Osteoblast (primary cell): ENCODE measurements at regions not wholly inside any gene's neighbourhood (a gene's known extent, or its start where the extent isn't known, plus 50 kb on each side); places are given as distances from the start of the nearest gene placed in this dataset.

Experiments
- DNase-seq: peaks from one replicate; pipeline ENCODE4 v3.0.0; 2011; ENCODE audit warnings: low spot score, mixed read lengths; ENCODE audit not compliant: insufficient read length; ENCODE audit errors: missing footprints
- H2AFZ ChIP-seq: 2 replicates; pipeline ENCODE4 v1.6.0; 2011; ENCODE audit warnings: mild to moderate bottlenecking, low read length
- H3K27ac ChIP-seq: 2 replicates; pipeline ENCODE4 v1.5.1; 2011; ENCODE audit warnings: mild to moderate bottlenecking, low read depth, low read length, moderate library complexity
- H3K27me3 ChIP-seq: 2 replicates; pipeline ENCODE4 v1.6.0; 2012; ENCODE audit warnings: mild to moderate bottlenecking, control low read depth, inconsistent platforms, low read length, moderate library complexity; ENCODE audit not compliant: insufficient read depth
- H3K36me3 ChIP-seq: 2 replicates; pipeline ENCODE4 v1.5.1; 2011; ENCODE audit warnings: mild to moderate bottlenecking, low read length, control low read depth, moderate library complexity; ENCODE audit not compliant: insufficient read depth
- H3K4me1 ChIP-seq: 2 replicates; pipeline ENCODE4 v1.5.1; 2011; ENCODE audit warnings: mild to moderate bottlenecking, low read length, control low read depth, moderate library complexity; ENCODE audit not compliant: insufficient read depth
- H3K4me2 ChIP-seq: 2 replicates; pipeline ENCODE4 v1.6.0; 2011; ENCODE audit warnings: mild to moderate bottlenecking, low read length; ENCODE audit not compliant: insufficient read depth
- H3K4me3 ChIP-seq: fragments of 200-600 bp; sonication (generic); 3 replicates; pipeline ENCODE4 v1.5.1; 2012; ENCODE audit warnings: mild to moderate bottlenecking, low read length, inconsistent platforms; ENCODE audit not compliant: insufficient read depth
- H3K79me2 ChIP-seq: 2 replicates; pipeline ENCODE4 v1.6.0; 2012; ENCODE audit warnings: mild to moderate bottlenecking, low read length, control low read depth, inconsistent platforms; ENCODE audit not compliant: insufficient read depth
- H3K9me3 ChIP-seq: 2 replicates; pipeline ENCODE4 v1.5.1; 2011; ENCODE audit warnings: low read depth, low read length, control low read depth
- H4K20me1 ChIP-seq: 2 replicates; pipeline ENCODE4 v1.6.0; 2012; ENCODE audit warnings: mild to moderate bottlenecking, low read length, control low read depth; ENCODE audit not compliant: insufficient read depth
- CTCF ChIP-seq: IDR thresholded peaks from 2 replicates; pipeline ENCODE4 v1.5.1; 2011; ENCODE audit warnings: mild to moderate bottlenecking, low read depth, low read length, moderate library complexity; ENCODE audit errors: extremely low read depth

DNA sequence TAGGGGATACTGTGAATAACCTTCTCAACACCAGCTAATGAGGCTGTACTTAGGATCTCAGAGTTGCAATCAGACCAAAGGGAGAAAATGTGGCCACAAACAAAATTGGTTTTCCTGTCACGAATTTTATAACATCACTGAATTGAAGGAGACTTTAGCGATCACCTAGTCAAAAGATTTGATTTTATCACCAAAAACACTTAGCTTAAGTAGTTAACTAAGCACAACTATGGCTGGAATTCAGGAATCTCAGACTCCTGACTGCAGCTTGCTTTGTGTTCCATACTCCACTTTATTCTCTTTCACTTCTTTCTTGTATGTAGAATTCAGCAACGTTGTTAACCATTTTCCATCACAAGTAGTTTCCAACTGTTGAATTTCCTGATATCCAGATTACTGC, 152.0 kb downstream of the SLC16A9 start:
- no peak overlapping the region for H3K4me2 ChIP-seq
- no peaks in the 10 kb centered on the region for H3K79me2 ChIP-seq
- no peak overlapping the region for H3K27ac ChIP-seq
- H2AFZ ChIP-seq, result no peak overlapping the region
- no peaks in the 10 kb centered on the region for H3K27me3 ChIP-seq
- no peaks in the 10 kb centered on the region for H3K9me3 ChIP-seq
- peak; percentile 25 for DNase-seq
- H3K4me3 ChIP-seq, result no peak overlapping the region
- peaks cover 3% of the 10 kb centered on the region for H3K4me1 ChIP-seq
- no peaks in the 10 kb centered on the region for H3K36me3 ChIP-seq
- no peaks in the 10 kb centered on the region for H4K20me1 ChIP-seq
- no peak for TF ChIP-seq CTCF

- Histone ChIP-seq H3K27ac (no peak overlapping the region), H3K79me2 (no peaks in the 10 kb centered on the region), H2AFZ (no peak overlapping the region), H3K4me2 (no peak overlapping the region), H3K36me3 (no peaks in the 10 kb centered on the region), H3K27me3 (no peaks in the 10 kb centered on the region), H3K9me3 (no peaks in the 10 kb centered on the region), H3K4me1 (peaks cover 3% of the 10 kb centered on the region), H4K20me1 (no peaks in the 10 kb centered on the region), H3K4me3 (no peak overlapping the region)
- DNase-seq, result peak; percentile 3
- no peak for TF ChIP-seq CTCF
Measured at GRCh38 chr10:59557052-59557451, 152.6 kb downstream of the SLC16A9 start.

- no peak for DNase-seq
- Histone ChIP-seq H3K27ac (no peak overlapping the region), H3K36me3 (no peaks in the 10 kb centered on the region), H2AFZ (no peak overlapping the region), H4K20me1 (no peaks in the 10 kb centered on the region), H3K4me3 (no peak overlapping the region), H3K27me3 (no peaks in the 10 kb centered on the region), H3K4me1 (no peaks in the 10 kb centered on the region), H3K4me2 (no peak overlapping the region), H3K79me2 (no peaks in the 10 kb centered on the region), H3K9me3 (no peaks in the 10 kb centered on the region)
- no peak for TF ChIP-seq CTCF
Measured at GRCh38 chr10:59553162-59553900, 156.3 kb downstream of the SLC16A9 start.

- Histone ChIP-seq H3K4me2 (no peak overlapping the region), H3K9me3 (no peaks in the 10 kb centered on the region), H3K36me3 (no peaks in the 10 kb centered on the region), H3K4me1 (no peaks in the 10 kb centered on the region), H2AFZ (no peak overlapping the region), H3K79me2 (no peaks in the 10 kb centered on the region), H4K20me1 (no peaks in the 10 kb centered on the region), H3K4me3 (no peak overlapping the region), H3K27me3 (no peaks in the 10 kb centered on the region), H3K27ac (no peak overlapping the region)
- TF ChIP-seq CTCF, result no peak
- DNase-seq, result no peak
Measured at GRCh38 chr10:59550061-59550460, 159.6 kb downstream of the SLC16A9 start.
